Esophagus squamous epithelium (tissue), 5 donors: ENCODE measurements at regions not wholly inside any gene's neighbourhood (a gene's known extent, or its start where the extent isn't known, plus 50 kb on each side); places are given as distances from the start of the nearest gene placed in this dataset.

Source experiments
- DNase-seq: peaks from one replicate; lab custom pipeline; 2025; lab: John Stamatoyannopoulos, UW
- H3K27ac ChIP-seq, 4 donors: fragments of 200-600 bp; sonication (generic); one replicate each; pipeline ENCODE4 v1.5.1; 2016 to 2019; ENCODE audit warnings: mild to moderate bottlenecking in 1 of 4
- H3K27me3 ChIP-seq, 4 donors: fragments of 200-600 bp; sonication (generic); 1 replicate in 3 of 4; 2 replicates in 1 of 4; pipeline versions ENCODE4 v1.5.1 to v1.6.0; 2017 to 2021; ENCODE audit warnings: antibody characterized with exemption in 1 of 4
- H3K36me3 ChIP-seq, 3 donors: fragments of 200-600 bp; sonication (generic); one replicate each; pipeline ENCODE4 v1.5.1; 2016 to 2019
- H3K4me1 ChIP-seq, 3 donors: fragments of 200-600 bp; sonication (generic); one replicate each; pipeline ENCODE4 v1.5.1; 2017 to 2019
- H3K4me3 ChIP-seq, 4 donors: fragments of 200-600 bp; sonication (generic); 1 replicate in 3 of 4; 2 replicates in 1 of 4; pipeline ENCODE4 v1.5.1; 2016 to 2019; ENCODE audit warnings: mild to moderate bottlenecking in 2 of 4, moderate library complexity in 1 of 4
- H3K9me3 ChIP-seq, 3 donors: fragments of 200-600 bp; sonication (generic); one replicate each; pipeline ENCODE4 v1.5.1; 2016 to 2019
- POLR2A ChIP-seq, 4 donors: fragments of 450-650 bp; IDR thresholded peaks; one replicate each; pipeline ENCODE4 v1.6.1; 2017; ENCODE audit warnings: antibody characterized with exemption in 4 of 4, mild to moderate bottlenecking in 4 of 4, moderate library complexity in 3 of 4
- WGBS, 2 donors: methylation state at CpG; one replicate each; pipeline ENCODE4 v1.1.5; 2018; 5-methylcytosine and 5-hydroxymethylcytosine counted together
- intact Hi-C: fragments of 100-400 bp; cut with DNase I; formaldehyde crosslinking; loops from one replicate; pipeline ENCODE4 v1.15.0; 2022
- TF ChIP-seq, protein P1 (sequence below), 6 experiments: fragments of 450-650 bp in 4 of 6; fragments of 200-600 bp in 2 of 6; sonication (generic) in 2 of 6; IDR thresholded peaks; one replicate each; pipeline ENCODE4 v1.5.1; 2016 to 2019; ENCODE audit warnings: antibody characterized with exemption in 6 of 6, mild to moderate bottlenecking in 4 of 6, moderate library complexity in 4 of 6
- donor health status: DM: yes; HTN: yes; CAD: no.

- H3K36me3 ChIP-seq, result no peaks in the 10 kb centered on the region
- intact Hi-C loops, result loop anchor here (10.0 kb wide), 2 partner anchors 340 to 1140 kb away; no protein-coding TSS in a partner anchor
- no peaks in the 10 kb centered on the region for H3K9me3 ChIP-seq
- no peaks in the 10 kb centered on the region for H3K27me3 ChIP-seq
- no peaks in the 10 kb centered on the region for H3K4me1 ChIP-seq
- H3K4me3 ChIP-seq, result no peak overlapping the region
- TF ChIP-seq, protein P1, sequence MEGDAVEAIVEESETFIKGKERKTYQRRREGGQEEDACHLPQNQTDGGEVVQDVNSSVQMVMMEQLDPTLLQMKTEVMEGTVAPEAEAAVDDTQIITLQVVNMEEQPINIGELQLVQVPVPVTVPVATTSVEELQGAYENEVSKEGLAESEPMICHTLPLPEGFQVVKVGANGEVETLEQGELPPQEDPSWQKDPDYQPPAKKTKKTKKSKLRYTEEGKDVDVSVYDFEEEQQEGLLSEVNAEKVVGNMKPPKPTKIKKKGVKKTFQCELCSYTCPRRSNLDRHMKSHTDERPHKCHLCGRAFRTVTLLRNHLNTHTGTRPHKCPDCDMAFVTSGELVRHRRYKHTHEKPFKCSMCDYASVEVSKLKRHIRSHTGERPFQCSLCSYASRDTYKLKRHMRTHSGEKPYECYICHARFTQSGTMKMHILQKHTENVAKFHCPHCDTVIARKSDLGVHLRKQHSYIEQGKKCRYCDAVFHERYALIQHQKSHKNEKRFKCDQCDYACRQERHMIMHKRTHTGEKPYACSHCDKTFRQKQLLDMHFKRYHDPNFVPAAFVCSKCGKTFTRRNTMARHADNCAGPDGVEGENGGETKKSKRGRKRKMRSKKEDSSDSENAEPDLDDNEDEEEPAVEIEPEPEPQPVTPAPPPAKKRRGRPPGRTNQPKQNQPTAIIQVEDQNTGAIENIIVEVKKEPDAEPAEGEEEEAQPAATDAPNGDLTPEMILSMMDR (IDR thresholded peaks at IDR 0.05), result peak in 1 of 6 experiments; percentile 6
- no peak for TF ChIP-seq POLR2A (IDR thresholded peaks at IDR 0.05)
- no peak overlapping the region for H3K27ac ChIP-seq
- no peak for DNase-seq
Observed at GRCh38 chr7:112554591-112554990, 73.8 kb downstream of the LSMEM1 start.

DNA sequence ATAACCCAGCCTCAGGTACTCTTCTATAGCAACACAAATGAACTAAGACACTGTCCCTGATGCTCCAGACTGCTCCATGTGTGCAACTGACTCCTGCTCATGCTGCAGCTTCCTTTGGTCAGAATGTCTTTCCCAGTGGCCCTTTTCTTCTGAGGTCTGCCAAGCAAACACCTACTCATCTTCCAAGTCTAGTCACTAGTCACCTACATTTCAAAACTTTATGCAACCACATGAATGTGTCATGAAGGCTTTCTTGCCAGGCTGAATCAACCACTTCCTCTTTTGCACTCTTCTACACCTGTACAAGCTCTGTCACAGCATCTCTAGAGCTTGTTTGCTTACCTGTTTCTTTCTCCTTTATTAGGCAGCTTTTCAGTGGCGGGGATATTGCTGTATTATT, 75.8 kb downstream of the LSMEM1 start:
- no peaks in the 10 kb centered on the region for H3K9me3 ChIP-seq
- H3K27ac ChIP-seq, result no peak overlapping the region
- no peak overlapping the region for H3K4me3 ChIP-seq
- intact Hi-C loops, result loop anchor here (10.0 kb wide), 2 partner anchors 338 to 1138 kb away; no protein-coding TSS in a partner anchor
- no peaks in the 10 kb centered on the region for H3K27me3 ChIP-seq
- no peak for DNase-seq
- H3K4me1 ChIP-seq, result no peaks in the 10 kb centered on the region
- WGBS, 2 donors, result 58 to 62% methylated on average over 1 of the region's 1 CpG
- H3K36me3 ChIP-seq, result no peaks in the 10 kb centered on the region
- TF ChIP-seq, protein P1 (IDR thresholded peaks at IDR 0.05), result no peak
- no peak for TF ChIP-seq POLR2A (IDR thresholded peaks at IDR 0.05)

GRCh38 chr7:112566442-112567324, 85.9 kb downstream of the LSMEM1 start:
- no peak for TF ChIP-seq POLR2A (IDR thresholded peaks at IDR 0.05)
- TF ChIP-seq, protein P1 (IDR thresholded peaks at IDR 0.05), result no peak
- Histone ChIP-seq H3K9me3 (no peaks in the 10 kb centered on the region), H3K27ac (no peak overlapping the region), H3K4me3 (no peak overlapping the region), H3K4me1 (no peaks in the 10 kb centered on the region), H3K36me3 (no peaks in the 10 kb centered on the region), H3K27me3 (no peaks in the 10 kb centered on the region)
- intact Hi-C loops, result no loop called here
- DNase-seq, result no peak
- WGBS, 2 donors, result 45 to 47% methylated on average over 8 of the region's 8 CpGs

DNA sequence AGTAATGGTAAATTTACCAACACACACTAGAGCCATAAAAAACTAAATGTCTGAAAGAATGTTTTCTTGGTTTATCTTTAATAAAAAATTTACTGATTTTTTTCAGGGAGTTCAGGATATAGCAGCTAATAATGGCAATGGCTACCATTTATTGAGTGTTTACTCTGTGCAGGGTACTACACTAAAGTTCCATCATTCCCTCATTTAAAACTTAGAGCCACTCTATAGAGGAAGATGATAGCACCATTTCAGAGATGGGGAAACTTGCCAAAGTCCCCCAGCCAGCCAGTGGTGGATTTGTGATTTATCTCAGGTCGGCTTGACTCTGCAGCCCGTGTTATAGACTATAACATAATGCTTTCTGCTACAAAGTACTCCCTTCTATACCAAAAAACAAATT, 86.6 kb downstream of the LSMEM1 start:
- intact Hi-C loops, result no loop called here
- H3K36me3 ChIP-seq, result no peaks in the 10 kb centered on the region
- H3K27ac ChIP-seq, result no peak overlapping the region

More for the DNA sequence above, 86.6 kb downstream of the LSMEM1 start:
- no peak overlapping the region for H3K4me3 ChIP-seq
- DNase-seq, result no peak
- TF ChIP-seq, protein P1 (IDR thresholded peaks at IDR 0.05), result no peak
- no peak for TF ChIP-seq POLR2A (IDR thresholded peaks at IDR 0.05)
- no peaks in the 10 kb centered on the region for H3K27me3 ChIP-seq
- WGBS, 2 donors, result 88 to 100% methylated on average over 2 of the region's 2 CpGs
- H3K9me3 ChIP-seq, result no peaks in the 10 kb centered on the region
- no peaks in the 10 kb centered on the region for H3K4me1 ChIP-seq
